ENCODE measurements at regions not wholly inside any gene's neighbourhood (a gene's known extent, or its start where the extent isn't known, plus 50 kb on each side); places are given as distances from the start of the nearest gene placed in this dataset.

GRCh38 chr10:2919016-2919415, 148.3 kb upstream of the PFKP start:
- TF ChIP-seq CTCF (tag by site-specific recombination; IDR thresholded peaks at IDR 0.05) (no peak), ZNF692 (tag by site-specific recombination; IDR thresholded peaks at IDR 0.05) (no peak), ZNF449 (tag by site-specific recombination; IDR thresholded peaks at IDR 0.05) (no peak), ZNF274 (IDR thresholded peaks at IDR 0.05; ENCODE audit: low read length) (no peak), ZNF274 (tag by site-specific recombination; IDR thresholded peaks at IDR 0.05; ENCODE audit: borderline replicate concordance) (no peak), ZSCAN4 (tag by site-specific recombination; IDR thresholded peaks at IDR 0.05) (no peak), REST (tag by site-specific recombination; IDR thresholded peaks at IDR 0.05) (no peak), SP2 (tag by site-specific recombination; IDR thresholded peaks at IDR 0.05) (no peak), ZNF174 (tag by site-specific recombination; IDR thresholded peaks at IDR 0.05) (no peak)
